CD4-positive, alpha-beta T cell treated with Interleukin-4 for 1 hour (primary cell): ENCODE measurements at regions not wholly inside any gene's neighbourhood (a gene's known extent, or its start where the extent isn't known, plus 50 kb on each side); places are given as distances from the start of the nearest gene placed in this dataset.
"Not testable (repeated sequence)": the region's sequence is repeated elsewhere in the genome, so short reads cannot be mapped to it uniquely, and the experiment has no call there.

ENCODE experiments used
- DNase-seq, 2 donors: peaks; one replicate each; pipeline ENCODE4 v3.0.0-alpha.2; 2020 to 2022

DNA sequence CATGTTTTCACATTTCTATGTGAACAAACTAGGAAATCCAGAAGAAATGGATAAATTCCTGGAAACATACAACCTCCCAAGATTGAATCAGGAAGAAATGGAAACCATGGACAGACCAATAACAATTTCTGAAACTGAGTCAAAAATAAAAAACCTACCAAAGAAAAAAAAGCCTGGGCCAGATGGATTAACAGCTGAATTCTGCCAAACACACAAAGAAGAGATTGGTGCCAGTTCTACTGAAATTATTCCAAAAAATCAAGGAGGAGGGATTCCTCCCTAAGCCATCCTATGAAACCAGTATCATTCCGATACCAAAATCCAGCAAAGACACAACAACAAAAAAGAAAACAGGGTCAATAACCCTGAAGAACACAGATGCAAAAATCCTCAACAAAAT lies 166.9 kb upstream of the FBXL7 start:
- no peak for DNase-seq

DNA sequence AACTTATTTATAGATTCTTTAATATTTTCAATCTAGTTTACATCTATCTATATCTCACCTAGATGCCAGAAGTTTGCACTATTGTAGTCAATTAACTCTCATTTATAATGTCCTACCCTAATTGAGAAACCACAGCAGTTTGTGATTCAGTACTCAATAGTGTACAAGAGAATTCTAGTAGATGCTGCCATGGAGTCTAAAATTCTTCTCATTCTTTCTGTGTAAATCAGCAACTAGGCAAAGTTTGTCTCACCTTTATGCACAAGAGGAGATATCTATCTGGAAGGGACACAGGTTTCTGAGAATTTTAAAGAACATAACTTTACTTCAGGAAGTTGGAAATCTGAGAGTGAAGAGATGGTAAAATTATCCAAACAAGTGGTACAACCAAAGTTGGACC lies 173.0 kb upstream of the FBXL7 start:
- DNase-seq: no peak

DNA sequence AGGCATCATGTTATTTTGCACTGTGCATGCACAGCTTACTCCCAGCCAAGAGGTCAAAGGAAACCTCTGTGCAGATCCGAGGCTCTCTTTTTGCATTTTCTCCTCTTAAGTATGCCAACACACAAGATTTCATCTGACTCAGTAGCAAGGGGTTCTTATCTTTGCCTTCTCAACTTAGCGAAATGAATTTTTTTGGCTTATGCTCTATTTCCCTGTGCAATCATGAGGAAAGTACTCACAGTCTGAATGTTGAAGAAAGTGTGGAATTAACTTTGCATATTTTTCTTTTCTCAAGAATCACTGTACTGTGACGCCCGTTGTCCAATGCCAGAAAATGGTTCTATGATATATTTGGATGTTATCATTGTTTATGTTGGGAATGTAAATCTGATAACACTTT lies 173.5 kb upstream of the FBXL7 start:
- no peak for DNase-seq

DNA sequence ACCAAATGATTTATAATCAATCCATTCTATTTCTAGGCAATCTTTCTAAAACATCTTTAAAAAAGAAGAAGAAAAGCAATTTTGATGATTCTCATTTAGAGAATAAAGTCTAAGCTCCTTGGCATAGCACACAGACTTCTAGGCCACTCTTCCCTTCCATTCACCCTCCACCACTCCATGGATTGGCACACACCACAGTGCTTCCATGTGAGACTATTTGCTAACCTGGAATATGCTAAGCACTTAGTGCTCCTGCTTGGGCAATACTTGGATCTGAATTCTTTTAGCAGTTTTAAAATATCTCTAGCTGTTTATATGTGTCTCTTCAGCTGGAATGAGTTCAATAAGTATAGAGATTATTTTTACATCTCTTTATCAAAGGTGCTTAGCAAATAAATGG lies 177.6 kb upstream of the FBXL7 start:
- DNase-seq: no peak

DNA sequence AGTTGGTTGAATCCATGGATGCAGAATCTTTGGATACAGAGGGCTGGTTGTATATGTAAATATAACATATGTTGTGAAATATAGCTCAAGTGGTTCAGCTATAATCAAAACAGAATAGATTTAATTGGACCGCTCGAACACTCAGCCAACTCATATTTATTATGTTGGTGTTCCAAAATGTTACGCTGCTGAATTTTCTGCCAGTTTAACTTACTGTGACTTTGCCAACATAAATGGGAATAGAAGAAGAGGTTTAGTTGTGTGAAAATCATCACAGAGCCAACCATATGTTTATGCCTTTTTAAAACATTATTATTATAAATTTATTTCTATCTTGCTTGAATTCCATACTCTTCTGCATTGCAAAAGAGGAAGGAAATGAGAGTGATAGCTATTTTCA lies 178.2 kb upstream of the FBXL7 start:
- DNase-seq: no peak

DNA sequence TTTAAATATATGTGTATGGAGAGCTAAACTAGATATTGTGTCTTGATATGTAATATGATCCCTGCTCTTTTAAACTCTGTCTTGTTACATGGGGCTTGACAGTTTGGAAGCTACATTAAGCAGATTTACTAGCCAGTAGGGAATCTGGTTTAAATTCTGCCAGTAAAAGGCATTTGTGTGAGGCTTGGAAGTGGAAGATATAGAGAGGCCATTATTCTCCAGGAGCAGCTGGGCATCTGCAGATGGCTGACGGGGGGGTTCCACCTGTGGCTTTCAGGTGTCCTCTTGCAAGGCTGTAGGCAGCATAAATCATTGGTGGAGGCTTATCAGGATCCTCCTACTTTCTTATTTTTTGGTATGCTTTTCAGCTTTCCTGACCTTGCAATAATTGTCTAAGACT lies 179.1 kb upstream of the FBXL7 start:
- no peak for DNase-seq

DNA sequence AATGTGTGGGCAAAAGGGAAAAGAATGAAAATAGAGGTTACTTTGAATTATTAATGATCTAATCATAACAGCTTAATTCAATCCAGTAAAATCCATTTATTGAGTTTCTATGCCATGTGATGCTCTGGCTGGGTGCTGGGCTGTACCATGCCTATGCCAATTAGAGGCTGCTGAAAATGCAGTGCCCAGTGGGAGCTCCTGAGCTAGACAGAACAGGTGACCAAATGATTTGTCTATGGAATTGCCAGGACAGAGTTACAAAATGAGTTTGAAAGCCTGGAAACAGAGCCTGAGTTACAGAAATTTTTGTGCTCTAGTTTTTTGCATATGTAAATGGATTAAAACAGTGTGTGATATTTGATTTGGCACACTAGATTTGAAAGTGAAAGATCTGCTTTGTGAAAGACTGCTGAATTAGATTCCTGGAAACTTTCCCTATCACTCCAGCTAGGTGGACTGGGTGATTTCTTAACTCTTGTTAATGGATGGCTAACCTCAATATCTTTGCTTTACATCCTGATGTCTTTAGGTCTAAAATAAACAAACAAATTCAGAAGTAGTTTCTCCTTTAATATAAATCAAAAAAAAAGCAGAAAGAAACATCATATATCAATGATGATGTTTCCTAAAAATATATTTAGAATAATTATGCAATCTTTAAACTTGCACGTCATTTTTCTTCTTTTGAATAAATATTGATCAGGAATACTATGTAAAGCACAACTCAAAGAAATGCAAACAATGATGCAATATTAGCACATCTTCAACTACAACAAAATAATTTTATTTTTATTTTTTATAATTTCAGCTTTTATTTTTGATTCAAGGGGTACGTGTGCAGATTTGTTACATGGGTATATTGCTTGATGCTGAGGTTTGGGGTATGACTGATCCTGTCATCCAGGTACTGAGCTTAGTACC lies 194.8 kb upstream of the FBXL7 start:
- DNase-seq: no peak

DNA sequence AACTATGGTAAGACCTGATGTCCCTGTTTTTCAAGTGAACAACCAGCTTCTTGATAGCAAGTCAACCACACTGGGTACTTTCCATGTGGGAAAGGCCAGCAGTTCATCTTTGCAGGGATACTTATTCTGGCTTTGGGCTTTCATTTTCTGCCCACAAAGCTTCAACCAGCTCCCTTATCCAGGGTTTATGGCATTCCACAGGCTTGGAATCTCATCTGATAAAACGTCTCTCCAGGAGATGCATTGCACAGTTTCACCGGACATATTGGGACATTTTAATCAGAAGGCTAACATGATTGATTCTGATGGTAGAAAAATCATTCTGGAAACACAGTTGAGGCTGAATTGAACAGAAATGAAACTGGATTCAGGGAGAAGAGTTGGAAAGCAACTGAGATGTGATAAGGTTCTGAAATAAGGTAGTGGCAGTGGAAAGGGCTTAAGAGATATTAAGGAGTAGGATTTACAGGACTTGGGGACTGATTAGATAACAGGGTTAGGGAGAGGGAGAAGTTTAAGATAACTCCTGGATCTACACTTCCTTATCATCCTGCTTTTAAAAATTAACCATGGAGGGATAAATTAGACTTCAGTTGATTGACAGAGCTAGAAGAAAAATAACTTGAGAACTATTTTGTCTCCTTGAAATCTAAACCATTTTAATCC lies 195.8 kb upstream of the FBXL7 start:
- DNase-seq: no peak

DNA sequence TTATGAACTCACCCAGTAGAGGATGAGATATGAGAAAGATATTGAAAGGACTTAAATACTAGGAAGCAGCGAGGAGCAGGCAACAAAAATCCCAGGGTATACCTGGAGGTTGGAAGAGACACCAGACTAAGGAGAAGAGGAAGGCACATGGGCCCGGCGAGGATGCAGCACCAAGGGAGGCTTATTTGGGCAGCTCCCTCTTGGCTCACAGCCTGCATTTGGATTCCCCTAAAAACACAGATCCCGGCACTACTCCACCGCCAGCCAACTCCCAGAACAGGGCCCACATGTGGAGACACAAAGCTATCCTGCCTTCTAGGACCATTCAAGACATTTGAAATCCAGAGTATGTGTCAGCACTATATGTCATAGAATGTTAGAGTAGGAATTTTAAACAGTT lies 199.8 kb upstream of the FBXL7 start:
- DNase-seq: no peak

DNA sequence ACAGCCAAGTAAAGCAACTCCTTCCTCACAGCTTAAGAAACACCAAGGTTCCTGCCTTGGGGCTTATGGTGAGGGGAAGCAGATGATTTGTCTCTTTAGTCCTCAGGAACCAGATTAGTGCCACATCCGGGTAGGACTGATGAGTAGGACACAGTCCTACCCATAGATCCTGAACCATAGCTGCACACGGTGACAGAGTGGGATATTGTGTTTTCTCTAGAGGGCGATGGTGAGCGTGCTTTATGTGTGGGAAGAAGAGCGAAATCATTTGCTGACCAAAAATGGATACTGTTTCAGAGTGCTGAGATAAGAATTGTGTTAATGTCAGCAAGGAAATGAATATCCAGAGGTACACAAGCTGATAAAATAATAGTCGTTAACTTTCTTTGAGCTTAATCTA lies 209.0 kb upstream of the FBXL7 start:
- DNase-seq: no peak

DNA sequence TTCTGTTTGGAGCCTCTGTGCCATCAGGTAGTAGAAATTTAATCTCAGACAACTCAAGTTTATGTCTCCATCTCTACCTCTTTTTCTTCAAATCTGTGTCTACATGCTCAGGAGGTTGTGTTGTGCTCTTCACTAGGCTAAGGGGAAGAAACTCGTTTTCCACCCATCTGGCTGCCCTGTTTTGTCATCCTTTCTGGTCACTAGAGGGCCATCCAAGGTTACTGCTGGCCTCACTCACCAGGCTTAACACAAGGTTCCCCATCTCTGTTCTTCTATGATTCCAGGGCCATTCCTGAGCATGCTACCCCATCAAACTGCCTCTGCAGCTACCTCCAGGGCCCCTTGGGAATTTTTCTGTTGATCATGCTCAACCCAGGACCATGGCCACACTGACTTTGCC lies 213.3 kb upstream of the FBXL7 start:
- DNase-seq: no peak

DNA sequence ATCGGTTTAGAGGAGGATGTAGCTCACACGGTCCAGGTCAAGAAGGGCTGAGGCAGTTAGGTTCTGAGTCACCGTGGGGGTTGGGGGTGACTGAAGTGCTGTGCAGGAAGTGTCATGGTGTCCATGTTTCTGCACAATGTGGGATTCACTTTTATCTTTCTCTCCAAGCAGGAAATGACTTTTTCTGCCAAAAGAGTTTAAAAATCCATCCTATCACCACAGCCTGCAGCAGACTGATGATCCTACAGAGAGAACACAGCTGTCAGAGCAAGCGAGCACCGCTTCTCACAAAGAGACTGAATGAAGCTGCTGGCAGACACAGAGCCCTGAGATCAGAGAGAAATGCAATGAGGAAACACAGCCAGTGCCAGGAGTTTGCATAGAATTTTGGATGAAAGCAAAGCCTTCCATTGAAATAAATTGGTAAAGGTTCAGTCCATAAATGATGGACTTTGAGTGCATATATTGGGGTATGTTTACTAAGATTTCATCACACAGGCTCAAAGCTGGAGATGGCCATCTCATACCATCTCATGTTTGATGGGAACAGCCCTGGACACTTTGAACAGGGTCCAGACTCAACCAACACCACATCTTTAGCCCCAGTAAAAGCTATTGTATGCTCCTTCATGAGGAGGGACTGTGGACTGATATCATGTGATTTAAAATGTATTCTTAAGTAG lies 213.9 kb upstream of the FBXL7 start:
- DNase-seq: no peak

DNA sequence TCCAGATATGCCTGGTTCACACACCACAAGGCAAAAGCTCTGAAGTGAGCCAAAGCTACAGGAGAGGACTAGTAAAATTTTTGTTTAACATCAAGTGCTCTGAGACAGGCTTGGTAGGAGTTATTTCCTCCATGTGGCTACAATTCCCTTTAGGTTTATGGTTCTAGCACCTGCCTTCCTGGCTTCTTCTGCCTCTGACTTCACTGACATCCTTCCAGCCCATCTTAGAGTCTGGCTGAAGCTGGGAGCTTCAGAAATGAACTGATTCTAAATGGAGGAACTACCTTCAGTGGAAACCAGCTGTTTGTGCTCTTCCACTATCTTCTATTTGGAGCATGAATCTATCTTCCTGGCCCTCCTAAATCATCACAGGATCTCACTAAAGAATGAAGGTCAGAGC lies 215.3 kb upstream of the FBXL7 start:
- DNase-seq: no peak

DNA sequence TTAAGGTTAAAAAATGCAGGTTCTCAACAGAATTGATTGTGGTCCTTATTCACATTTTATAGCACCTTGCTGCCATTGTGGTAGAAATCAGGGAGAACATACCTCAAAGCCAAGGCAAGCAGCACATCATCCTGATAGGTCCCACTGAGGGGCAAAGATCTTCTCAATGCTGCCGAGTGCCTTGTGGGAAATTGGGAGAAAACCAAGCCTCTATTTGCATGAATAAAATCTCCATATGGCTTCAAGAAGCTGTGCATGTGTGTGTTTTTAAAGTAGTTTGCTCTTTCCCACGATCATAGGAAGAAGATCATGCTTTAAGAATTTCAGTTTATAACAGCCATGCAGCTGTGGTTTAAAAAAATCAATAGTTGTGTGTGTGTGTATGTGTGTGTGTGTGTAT lies 216.9 kb upstream of the FBXL7 start:
- DNase-seq: no peak

DNA sequence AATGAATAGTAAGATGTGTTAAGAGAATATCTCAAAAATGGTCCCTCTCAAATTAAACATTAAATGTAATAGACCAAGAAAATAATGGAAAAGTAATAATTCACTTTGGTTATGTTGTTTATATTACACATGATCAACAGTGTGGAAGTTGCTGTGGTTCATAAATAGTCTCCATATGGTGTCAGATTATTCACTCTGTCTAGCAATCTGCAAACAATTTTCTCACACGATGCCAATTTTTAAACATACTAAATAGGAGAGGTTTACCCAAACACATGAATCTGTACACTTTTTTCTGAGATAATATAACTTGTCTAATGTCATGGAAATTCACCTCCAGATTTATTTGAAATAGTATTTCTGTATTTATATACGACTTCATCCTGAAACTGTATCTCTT lies 217.4 kb upstream of the FBXL7 start:
- no peak for DNase-seq

DNA sequence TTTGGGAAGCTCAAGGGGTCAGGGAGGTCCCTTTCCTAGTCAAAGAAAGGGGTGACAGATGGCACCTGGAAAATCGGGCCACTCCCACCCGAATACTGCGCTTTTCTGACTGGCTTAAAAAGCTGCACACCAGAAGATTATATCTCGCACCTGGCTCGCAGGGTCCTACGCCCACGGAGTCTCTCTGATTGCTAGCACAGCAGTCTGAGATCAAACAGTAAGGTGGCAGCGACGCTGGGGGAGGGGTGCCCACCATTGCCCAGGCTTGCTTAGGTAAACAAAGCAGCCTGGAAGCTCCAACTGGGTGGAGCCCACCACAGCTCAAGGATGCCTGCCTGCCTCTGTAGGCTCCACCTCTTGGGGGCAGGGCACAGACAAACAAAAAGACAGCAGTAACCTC lies 228.4 kb upstream of the FBXL7 start:
- DNase-seq: not testable (repeated sequence)

DNA sequence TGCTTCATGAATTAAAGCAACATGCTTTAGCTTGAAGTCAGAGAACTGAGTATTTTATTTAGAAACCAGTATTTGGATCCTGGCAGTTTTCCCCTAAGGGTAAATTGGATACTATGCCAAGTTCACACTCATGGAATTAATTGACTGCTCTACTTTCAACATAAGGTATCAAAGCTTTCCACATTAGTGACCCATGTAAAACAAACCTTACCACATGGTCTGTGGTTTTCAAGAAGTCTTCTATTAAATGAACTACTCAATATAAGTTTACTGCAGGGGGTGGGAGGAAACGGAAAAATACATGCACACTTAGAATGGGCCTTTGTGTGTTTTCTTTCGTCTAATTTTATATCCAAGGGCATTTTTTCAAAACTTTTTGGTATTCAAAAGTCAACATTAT lies 232.0 kb upstream of the FBXL7 start:
- DNase-seq: no peak

DNA sequence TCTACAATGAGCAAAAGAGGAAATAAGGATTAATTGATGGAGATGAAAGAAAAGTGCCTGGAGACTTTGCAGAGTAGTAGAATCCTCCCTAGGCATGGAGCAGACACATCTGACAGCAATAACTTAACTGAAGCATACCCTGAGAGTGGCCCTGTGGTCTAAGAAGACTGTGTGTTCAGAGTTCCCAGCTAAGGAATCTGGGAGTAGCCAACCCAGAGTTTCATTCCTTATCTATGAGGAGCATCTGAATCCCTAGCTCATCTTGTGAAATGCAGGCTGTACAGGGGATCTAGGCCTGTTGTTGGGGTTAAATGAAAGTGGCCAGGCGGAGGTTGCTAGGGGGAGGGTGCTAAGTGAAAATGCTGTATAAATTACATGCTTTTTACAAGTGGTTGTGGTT lies 233.1 kb upstream of the FBXL7 start:
- no peak for DNase-seq

DNA sequence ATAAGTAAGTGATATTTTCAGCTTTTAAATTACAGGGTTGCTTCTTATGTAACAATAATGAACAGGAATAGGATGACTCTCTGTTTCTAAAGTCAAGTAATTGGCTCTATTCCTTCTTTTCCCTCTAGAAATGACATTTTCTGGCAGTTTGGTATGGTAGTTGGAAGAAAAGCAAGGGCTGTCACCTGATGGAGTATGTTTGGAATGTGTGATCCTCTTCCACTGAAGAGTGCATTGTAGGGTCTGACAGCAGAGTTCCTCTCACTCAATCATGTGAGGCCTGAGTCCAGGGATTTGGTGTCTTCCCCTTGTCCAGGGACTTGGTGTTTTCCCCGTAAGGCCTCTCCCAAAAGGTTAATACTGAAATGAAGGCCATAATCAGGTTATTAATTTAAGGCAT lies 233.8 kb upstream of the FBXL7 start:
- no peak for DNase-seq

DNA sequence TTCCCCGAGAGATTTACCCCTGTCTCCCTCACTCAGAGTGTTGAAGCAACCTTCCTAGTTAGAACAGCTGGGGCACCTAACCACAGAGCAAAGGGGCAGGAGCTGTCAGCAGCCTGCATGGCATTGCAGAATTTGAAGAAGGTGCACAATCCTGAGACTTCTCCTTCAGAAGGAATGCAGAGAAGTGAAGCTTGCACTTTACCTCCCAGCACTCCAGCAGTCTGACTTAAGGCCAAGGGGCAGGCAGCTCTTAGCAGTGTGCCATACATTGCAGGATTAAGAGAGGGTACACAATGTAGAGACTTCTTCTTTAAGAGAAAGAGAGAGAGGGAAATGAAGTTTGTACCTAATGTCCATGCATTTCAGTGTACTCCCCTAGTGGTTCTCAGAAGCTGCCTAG lies 236.0 kb upstream of the FBXL7 start:
- DNase-seq: no peak

DNA sequence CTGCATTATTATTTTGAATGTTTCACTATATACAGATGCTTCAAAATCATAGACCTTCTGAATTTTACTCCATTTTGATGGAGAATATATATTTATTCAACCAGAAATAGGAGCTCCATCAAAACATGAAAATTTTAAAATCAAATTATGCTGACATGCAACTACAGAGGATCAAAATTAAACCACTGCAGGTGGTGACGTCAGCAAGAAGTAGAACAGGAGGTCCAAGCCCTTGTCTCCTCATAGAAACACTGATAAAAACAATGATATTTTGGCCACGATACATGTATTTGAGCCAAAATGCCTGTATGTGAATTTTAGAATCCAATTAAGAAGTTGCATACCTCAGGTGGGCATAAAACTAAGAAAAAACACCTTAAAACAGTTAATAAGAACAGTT lies 236.6 kb upstream of the FBXL7 start:
- DNase-seq: no peak

DNA sequence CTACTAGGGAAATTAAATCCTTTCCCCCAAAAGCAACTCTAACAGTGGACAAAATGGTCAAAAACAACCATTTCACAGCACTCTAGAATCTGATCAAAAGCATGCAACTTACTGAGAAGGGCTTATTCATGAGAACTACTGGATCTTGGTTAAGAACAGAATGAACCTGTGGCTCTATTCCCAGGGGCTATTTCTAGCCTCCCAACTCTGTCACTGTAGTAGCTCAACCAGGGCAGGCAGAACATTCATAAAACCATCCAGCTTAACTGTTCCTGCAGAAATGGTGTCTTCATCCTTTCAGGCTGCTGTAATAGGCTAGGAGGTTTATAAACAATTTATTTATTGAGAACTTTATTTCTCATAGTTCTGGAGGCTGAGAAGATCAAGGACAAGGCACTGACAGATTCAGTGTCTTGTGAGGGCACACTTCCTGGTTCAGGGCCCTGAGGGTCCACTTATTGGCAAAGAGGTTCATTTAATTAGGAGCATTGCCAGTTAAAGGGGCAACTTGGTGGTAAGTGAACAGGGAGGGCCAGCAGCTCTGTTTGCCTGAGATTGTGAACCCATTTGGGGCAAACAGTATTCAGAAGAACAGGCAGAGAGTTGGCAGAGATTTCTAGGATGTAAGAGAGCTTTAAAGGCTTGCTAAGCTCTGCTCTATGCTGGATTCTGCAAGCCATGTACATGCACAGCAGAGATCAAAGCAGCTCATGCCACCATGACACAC lies 238.5 kb upstream of the FBXL7 start:
- DNase-seq: no peak
